Adrenal gland (tissue), 5 donors: ENCODE measurements at regions not wholly inside any gene's neighbourhood (a gene's known extent, or its start where the extent isn't known, plus 50 kb on each side); places are given as distances from the start of the nearest gene placed in this dataset.

Experiments
- POLR2A ChIP-seq, 2 donors: fragments of 450-650 bp; IDR thresholded peaks; one replicate each; pipeline ENCODE4 v1.6.1; 2017; ENCODE audit warnings: antibody characterized with exemption in 2 of 2, mild to moderate bottlenecking in 2 of 2, moderate library complexity in 1 of 2
- TF ChIP-seq, protein P1 (sequence below), 6 experiments: fragments of 450-650 bp in 4 of 6; fragments of 200-600 bp in 2 of 6; sonication (generic) in 1 of 6; IDR thresholded peaks; 1 replicate in 5 of 6; 2 replicates in 1 of 6; pipeline versions ENCODE4 v1.5.1 to v1.8.0; 2016 to 2021; ENCODE audit warnings: antibody characterized with exemption in 6 of 6, mild to moderate bottlenecking in 2 of 6, moderate library complexity in 1 of 6
- donor health status: DM: no; HTN: no; CAD: no.

DNA sequence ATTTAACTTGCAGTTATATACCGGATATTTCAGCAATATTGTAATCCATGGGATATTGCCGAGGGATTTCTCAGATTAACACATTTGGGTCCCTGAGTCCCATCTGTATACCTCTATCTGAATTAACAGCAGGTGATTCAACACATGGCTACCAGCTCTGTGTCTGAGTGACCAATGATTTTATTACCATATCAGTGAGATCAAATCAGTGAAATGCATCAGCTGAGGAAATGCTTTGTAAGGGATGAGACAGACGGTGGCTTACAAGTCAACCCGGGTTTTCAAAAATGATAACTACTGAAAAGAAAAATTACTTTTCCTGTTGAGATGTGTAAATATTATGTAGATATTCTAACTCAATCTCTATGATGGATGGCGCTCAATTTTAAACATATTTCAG, 504.1 kb upstream of the PKN2 start:
- TF ChIP-seq, protein P1, sequence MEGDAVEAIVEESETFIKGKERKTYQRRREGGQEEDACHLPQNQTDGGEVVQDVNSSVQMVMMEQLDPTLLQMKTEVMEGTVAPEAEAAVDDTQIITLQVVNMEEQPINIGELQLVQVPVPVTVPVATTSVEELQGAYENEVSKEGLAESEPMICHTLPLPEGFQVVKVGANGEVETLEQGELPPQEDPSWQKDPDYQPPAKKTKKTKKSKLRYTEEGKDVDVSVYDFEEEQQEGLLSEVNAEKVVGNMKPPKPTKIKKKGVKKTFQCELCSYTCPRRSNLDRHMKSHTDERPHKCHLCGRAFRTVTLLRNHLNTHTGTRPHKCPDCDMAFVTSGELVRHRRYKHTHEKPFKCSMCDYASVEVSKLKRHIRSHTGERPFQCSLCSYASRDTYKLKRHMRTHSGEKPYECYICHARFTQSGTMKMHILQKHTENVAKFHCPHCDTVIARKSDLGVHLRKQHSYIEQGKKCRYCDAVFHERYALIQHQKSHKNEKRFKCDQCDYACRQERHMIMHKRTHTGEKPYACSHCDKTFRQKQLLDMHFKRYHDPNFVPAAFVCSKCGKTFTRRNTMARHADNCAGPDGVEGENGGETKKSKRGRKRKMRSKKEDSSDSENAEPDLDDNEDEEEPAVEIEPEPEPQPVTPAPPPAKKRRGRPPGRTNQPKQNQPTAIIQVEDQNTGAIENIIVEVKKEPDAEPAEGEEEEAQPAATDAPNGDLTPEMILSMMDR (IDR thresholded peaks at IDR 0.05), result no peak
- no peak for TF ChIP-seq POLR2A (IDR thresholded peaks at IDR 0.05)
